ENCODE measurements at regions not wholly inside any gene's neighbourhood (a gene's known extent, or its start where the extent isn't known, plus 50 kb on each side); places are given as distances from the start of the nearest gene placed in this dataset.

- ATAC-seq (no peak), FAIRE-seq (no peak), DNase-seq (ENCODE audit: low read depth in 1 of 2, low spot score in 1 of 2) (no peak)
- Histone ChIP-seq H3K27ac (no peak overlapping the region), H3K4me2 (no peak overlapping the region), H3K4me3 (no peak overlapping the region), H3K9me3 (no peaks in the 10 kb centered on the region), H3K4me1 (no peaks in the 10 kb centered on the region)
- TF ChIP-seq TP53 (CRISPR knock-in tag; IDR thresholded peaks at IDR 0.05) (no peak), E2F6 (IDR thresholded peaks at IDR 0.05; ENCODE audit: borderline replicate concordance, low read depth) (no peak), RCOR1 (IDR thresholded peaks at IDR 0.05; ENCODE audit: low read depth, low read length) (no peak), FOSB (CRISPR knock-in tag; IDR thresholded peaks at IDR 0.05) (no peak), ZSCAN20 (CRISPR knock-in tag; IDR thresholded peaks at IDR 0.05) (no peak), ZFP36 (IDR thresholded peaks at IDR 0.05; ENCODE audit: borderline replicate concordance, partially characterized antibody) (no peak)
- ChIA-PET POLR2A (no interaction called here), CTCF (interaction anchor here (1.1 kb wide), 1 partner anchor 27 kb away, joined by 3 read pairs; no protein-coding TSS in a partner anchor)
- WGBS (ENCODE audit: missing lambda C conversion rate) = 14% methylated on average over 5 of the region's 5 CpGs
Measured at GRCh38 chr12:84464616-84465015, 448.0 kb downstream of the SLC6A15 start.

GRCh38 chr12:84463741-84464495, 448.7 kb downstream of the SLC6A15 start:
- H3K4me3 ChIP-seq = no peak overlapping the region
- H3K9me3 ChIP-seq = no peaks in the 10 kb centered on the region
- no peak for FAIRE-seq
- no peak overlapping the region for H3K27ac ChIP-seq
- WGBS (ENCODE audit: missing lambda C conversion rate) = 33% methylated on average over 2 of the region's 2 CpGs
- ChIA-PET POLR2A (no interaction called here), CTCF (no interaction called here)
- DNase-seq (ENCODE audit: low read depth in 1 of 2, low spot score in 1 of 2) = no peak
- H3K4me2 ChIP-seq = no peak overlapping the region
- TF ChIP-seq E2F6 (IDR thresholded peaks at IDR 0.05; ENCODE audit: borderline replicate concordance, low read depth) (no peak), PHF8 (IDR thresholded peaks at IDR 0.05; ENCODE audit: borderline replicate concordance, low read depth) (no peak), FOSL2 (IDR thresholded peaks at IDR 0.05) (no peak), FOSL2 (CRISPR knock-in tag; IDR thresholded peaks at IDR 0.05) (no peak), BHLHE40 (IDR thresholded peaks at IDR 0.05; ENCODE audit: low read depth, low read length) (no peak), USF2 (IDR thresholded peaks at IDR 0.05) (no peak), KDM5A (IDR thresholded peaks at IDR 0.05) (no peak), JUNB (IDR thresholded peaks at IDR 0.05) (no peak), HEYL (CRISPR knock-in tag; IDR thresholded peaks at IDR 0.05) (no peak), POLR2A (IDR thresholded peaks at IDR 0.05; ENCODE audit: low read length) (no peak), RARB (CRISPR knock-in tag; IDR thresholded peaks at IDR 0.05) (no peak), ZFP36 (IDR thresholded peaks at IDR 0.05; ENCODE audit: borderline replicate concordance, partially characterized antibody) (no peak), HOXA7 (CRISPR knock-in tag; IDR thresholded peaks at IDR 0.05) (no peak), HOXB13 (CRISPR knock-in tag; IDR thresholded peaks at IDR 0.05; ENCODE audit: low read depth) (no peak), NFE2L2 (conservative IDR thresholded peaks at IDR 0.05; ENCODE audit: low read length) (no peak), TFCP2L1 (CRISPR knock-in tag; IDR thresholded peaks at IDR 0.05) (no peak), GATA3 (IDR thresholded peaks at IDR 0.05; ENCODE audit: borderline replicate concordance) (no peak), RNF2 (IDR thresholded peaks at IDR 0.05; ENCODE audit: borderline replicate concordance, low read depth) (no peak), MYC (IDR thresholded peaks at IDR 0.05; ENCODE audit: borderline replicate concordance, low read length) (no peak), HES2 (IDR thresholded peaks at IDR 0.05) (no peak)
- no peaks in the 10 kb centered on the region for H3K4me1 ChIP-seq
- no peak for ATAC-seq

All from A549 (cell line).